ENCODE measurements at regions not wholly inside any gene's neighbourhood (a gene's known extent, or its start where the extent isn't known, plus 50 kb on each side); places are given as distances from the start of the nearest gene placed in this dataset.

DNA sequence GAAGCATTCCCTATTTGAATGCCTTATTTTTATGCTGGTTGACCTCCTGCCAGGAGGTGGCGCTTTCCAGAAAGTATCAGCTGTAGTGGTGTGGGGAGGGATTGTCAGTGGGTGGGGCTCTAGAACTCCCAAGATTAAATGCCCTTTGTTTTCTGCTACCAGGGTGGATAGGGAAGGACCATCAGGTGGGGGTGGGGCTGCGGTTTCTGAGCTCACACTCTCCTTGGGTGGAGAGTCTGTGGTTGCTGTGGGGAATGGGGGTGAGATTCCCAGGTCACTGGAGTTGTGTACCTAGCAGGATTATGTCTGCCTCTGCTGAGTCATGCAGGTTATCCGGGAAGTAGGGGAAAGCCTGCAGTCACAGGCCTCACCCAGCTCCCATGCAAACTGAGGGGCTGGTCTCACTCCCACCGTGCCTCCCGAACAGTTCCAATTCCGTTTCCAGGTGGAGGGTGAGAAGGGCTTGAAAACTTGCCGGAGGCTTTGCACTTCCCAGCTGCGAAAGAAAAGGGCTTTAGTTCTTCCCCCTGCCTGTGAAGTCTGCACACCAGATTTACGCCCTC is 68.3 kb downstream of the ALG10B start:
- DNase-seq (no peak), ATAC-seq (no peak)
- TF ChIP-seq, protein P1, sequence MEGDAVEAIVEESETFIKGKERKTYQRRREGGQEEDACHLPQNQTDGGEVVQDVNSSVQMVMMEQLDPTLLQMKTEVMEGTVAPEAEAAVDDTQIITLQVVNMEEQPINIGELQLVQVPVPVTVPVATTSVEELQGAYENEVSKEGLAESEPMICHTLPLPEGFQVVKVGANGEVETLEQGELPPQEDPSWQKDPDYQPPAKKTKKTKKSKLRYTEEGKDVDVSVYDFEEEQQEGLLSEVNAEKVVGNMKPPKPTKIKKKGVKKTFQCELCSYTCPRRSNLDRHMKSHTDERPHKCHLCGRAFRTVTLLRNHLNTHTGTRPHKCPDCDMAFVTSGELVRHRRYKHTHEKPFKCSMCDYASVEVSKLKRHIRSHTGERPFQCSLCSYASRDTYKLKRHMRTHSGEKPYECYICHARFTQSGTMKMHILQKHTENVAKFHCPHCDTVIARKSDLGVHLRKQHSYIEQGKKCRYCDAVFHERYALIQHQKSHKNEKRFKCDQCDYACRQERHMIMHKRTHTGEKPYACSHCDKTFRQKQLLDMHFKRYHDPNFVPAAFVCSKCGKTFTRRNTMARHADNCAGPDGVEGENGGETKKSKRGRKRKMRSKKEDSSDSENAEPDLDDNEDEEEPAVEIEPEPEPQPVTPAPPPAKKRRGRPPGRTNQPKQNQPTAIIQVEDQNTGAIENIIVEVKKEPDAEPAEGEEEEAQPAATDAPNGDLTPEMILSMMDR (IDR thresholded peaks at IDR 0.05): no peak
- no peak overlapping the region for H3K4me3 ChIP-seq
- H3K27me3 ChIP-seq: no peaks in the 10 kb centered on the region
- intact Hi-C loops (cut with DNase I): no loop called here
- 77 to 83% methylated on average over 9 of the region's 9 CpGs for WGBS, 2 donors
- H3K4me1 ChIP-seq: peaks cover 0 to 3% (median 0%) of the 10 kb centered on the region in 9 donors
- no peaks in the 10 kb centered on the region for H3K36me3 ChIP-seq
- H3K27ac ChIP-seq: no peak overlapping the region
- H3K9me3 ChIP-seq: peaks cover 0 to 22% (median 0%) of the 10 kb centered on the region in 11 donors

DNA sequence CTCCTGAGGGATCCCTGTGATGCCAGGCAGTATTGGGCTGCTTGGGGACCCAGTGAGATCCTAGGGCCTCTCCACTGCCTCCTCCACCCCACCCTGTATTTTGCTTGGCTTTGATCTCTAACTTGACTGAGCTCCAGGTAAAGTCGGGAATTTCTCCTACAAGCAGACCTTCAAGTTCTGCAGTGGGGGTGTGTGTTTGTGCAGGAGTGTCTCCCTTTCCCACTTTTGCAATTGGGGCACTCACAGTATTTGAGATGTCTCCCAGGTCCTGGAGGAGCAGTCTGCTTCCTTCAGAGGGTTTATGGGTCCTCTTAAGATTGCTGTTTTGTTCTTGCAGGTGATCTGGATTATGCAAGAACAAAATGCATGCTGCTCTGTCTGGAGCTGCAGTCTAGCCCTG is 68.9 kb downstream of the ALG10B start:
- Histone ChIP-seq H3K4me3 (no peak overlapping the region), H3K27me3 (no peaks in the 10 kb centered on the region), H3K27ac (no peak overlapping the region), H3K4me1 (peaks cover 0 to 3% (median 0%) of the 10 kb centered on the region in 9 donors), H3K9me3 (peaks cover 0 to 22% (median 0%) of the 10 kb centered on the region in 11 donors), H3K36me3 (no peaks in the 10 kb centered on the region)
- TF ChIP-seq, protein P1 (IDR thresholded peaks at IDR 0.05): no peak
- no peak for ATAC-seq
- WGBS, 2 donors: 68 to 84% methylated on average over 1 of the region's 1 CpG
- intact Hi-C loops (cut with DNase I): no loop called here
- no peak for DNase-seq

DNA sequence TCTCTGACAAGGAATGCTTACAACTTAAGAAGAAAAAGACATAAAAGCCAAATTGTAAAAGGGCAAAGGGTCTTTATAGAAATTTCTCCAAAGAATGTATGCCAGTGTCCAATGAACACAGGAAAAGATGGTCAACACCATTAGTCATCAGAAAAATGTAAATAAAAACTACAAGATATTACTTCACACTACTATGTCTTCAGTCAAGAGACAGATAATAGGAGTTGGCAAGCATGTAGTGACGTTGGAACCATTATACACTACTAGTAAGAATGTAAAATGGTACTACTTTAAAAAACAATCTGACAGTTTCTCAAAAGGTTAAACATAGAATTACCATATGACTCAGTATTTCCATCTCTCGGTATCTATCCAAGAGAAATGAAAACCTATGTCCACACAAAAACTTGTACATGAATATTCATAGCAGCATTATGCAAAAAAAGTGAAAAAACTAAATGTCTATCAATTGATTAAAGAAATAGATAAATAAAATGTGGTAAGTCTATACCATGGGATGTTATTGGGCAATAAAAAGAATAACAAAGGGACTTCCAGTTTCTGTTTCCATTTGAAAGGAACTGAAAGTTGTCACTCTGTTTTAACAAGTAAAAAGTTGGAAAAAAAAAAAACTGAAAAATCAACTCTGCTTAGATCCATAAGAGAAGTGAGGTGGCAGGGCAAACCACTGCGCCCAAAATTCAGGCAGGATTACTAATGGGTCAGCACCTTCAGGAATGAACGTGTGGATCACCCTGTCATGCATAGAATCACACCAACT is 69.8 kb downstream of the ALG10B start:
- 62 to 63% methylated on average over 4 of the region's 4 CpGs for WGBS, 2 donors
- Histone ChIP-seq H3K36me3 (no peaks in the 10 kb centered on the region), H3K9me3 (peaks cover 0 to 22% (median 0%) of the 10 kb centered on the region in 11 donors), H3K27me3 (no peaks in the 10 kb centered on the region), H3K4me1 (peaks cover 0 to 3% (median 0%) of the 10 kb centered on the region in 9 donors), H3K27ac (peak overlapping the region in 1 of 10 donors; percentile 27), H3K4me3 (no peak overlapping the region)
- DNase-seq (no peak), ATAC-seq (no peak)
- TF ChIP-seq, protein P1 (IDR thresholded peaks at IDR 0.05): no peak
- intact Hi-C loops (cut with DNase I): no loop called here

DNA sequence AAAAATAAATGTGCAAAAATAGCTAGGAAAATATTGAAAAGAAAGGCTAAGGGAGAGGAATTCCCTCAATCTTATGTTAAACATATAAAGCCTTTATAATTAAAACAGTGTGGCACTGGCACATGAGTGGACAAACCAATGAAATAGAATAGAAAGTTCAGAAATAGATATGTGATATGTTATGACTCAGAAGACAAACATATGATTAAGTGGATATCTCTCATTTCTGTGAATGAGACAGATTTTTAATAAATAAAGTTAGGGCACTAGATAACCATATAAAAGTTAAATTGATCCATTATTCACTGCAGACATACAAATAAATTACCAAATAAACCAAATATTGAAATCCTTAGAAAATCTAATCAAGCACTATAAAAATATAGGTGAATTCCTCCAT is 73.0 kb downstream of the ALG10B start:
- TF ChIP-seq, protein P1 (IDR thresholded peaks at IDR 0.05): no peak
- intact Hi-C loops (cut with DNase I): no loop called here
- no peak for ATAC-seq

More for the DNA sequence above, 73.0 kb downstream of the ALG10B start:
- Histone ChIP-seq H3K36me3 (no peaks in the 10 kb centered on the region), H3K27me3 (no peaks in the 10 kb centered on the region), H3K9me3 (no peaks in the 10 kb centered on the region), H3K4me1 (peaks cover 0 to 7% (median 0%) of the 10 kb centered on the region in 9 donors), H3K27ac (no peak overlapping the region), H3K4me3 (no peak overlapping the region)
- DNase-seq: no peak

All from heart right ventricle (tissue), 16 donors.